ENCODE measurements at regions not wholly inside any gene's neighbourhood (a gene's known extent, or its start where the extent isn't known, plus 50 kb on each side); places are given as distances from the start of the nearest gene placed in this dataset.

DNA sequence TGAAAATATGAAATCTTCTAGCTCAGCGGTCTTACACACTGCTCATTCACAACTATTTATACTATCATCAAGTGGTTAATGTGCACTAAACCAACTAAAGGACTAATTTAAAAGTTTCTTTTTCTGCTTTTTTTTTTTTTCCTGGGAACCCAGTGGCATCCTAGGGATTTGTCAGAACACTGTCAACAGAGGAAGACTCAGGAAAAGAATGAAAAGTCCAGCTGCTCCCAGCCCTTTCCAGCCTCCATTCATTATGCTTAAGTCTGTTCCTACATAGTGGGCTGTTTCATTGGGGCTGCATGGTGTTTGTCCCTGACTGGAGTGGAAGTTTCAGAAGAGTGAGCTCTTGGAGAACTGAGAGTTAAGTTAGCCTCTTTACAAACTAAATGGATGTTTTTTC lies 391.1 kb downstream of the AASDHPPT start:
- TF ChIP-seq GATA2 (IDR thresholded peaks at IDR 0.05; ENCODE audit: low read depth, low read length), result no peak
- no peak for TF ChIP-seq GATA3 (IDR thresholded peaks at IDR 0.05; ENCODE audit: low read depth, low read length)
